ENCODE measurements at regions not wholly inside any gene's neighbourhood (a gene's known extent, or its start where the extent isn't known, plus 50 kb on each side); places are given as distances from the start of the nearest gene placed in this dataset.

DNA sequence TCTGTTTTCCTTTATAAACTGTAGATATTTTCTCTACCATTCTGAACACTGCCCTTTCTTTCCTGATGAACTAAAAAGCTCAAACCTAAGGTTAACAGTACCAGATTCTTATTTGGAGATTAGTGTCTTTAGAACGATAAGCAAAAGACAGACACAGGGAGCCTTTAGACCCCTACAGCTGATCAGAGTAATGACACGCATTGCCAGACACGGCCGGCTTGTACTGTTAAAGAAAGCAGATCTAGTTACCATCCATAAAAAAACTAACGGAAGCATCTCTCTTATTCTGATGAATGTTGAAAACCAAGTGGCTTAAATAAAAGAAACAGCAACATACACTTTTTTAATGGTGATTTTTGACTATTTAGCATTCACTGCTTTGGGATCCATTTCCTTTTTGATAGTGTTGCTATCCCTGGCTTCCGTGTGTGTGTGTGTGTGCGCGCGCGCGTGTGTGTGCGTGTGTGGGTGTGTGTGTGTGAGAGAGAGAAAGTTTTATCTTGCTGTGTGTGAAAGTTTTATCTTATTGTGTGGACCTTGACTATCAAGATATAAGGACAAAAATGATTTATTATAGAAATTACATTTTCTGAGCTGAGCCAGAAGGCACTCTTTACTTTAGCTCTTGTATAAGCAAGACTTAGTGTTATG is 95.6 kb upstream of the SLC35B3 start:
- no peak for DNase-seq (ENCODE audit: low read depth)

DNA sequence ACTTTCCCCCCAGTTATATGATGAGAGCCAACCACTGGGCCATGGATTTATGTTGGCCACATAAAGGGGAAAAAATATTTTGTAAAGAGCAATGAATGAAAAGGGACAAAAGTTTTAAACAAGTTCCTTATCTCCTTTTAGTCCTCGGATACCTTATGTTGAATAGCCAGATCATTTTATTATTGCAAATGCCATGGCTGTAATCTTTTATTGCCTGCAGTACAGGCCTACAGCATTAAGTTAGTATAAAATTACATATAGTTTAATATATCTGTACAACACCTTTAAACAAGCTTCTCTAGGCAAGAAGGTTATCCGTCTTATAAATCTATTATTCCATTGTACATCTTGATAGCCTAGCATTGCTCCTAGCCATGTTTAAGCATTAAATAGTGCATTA is 93.9 kb upstream of the SLC35B3 start:
- no peak for DNase-seq (ENCODE audit: low read depth)

- no peak for DNase-seq (ENCODE audit: low read depth)
Measured at GRCh38 chr6:8527818-8528217, 92.5 kb upstream of the SLC35B3 start.

DNA sequence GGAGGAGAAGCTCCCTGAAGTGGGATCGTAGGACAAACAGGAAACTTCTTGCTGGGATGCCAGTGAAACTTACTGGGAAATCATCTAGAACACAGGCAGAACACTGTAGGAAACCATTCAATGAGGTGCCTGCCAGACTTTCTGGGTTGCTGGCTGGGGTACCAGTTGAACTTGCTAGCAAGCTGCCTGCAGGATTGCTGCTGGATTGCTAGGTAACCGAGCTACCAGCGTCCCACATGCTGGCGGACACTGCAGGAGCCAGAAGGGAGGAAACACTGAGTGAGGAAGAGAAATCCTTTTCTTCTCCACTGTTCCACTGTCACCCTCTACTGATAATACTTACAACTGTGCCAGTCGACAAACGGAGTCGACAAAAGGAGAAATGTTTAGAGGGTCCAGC is 91.3 kb upstream of the SLC35B3 start:
- DNase-seq (ENCODE audit: low read depth): no peak

GRCh38 chr6:8525370-8525769 is 90.0 kb upstream of the SLC35B3 start:
- no peak for DNase-seq (ENCODE audit: low read depth)

GRCh38 chr6:8513174-8513573 is 77.8 kb upstream of the SLC35B3 start:
- no peak for DNase-seq (ENCODE audit: low read depth)

DNA sequence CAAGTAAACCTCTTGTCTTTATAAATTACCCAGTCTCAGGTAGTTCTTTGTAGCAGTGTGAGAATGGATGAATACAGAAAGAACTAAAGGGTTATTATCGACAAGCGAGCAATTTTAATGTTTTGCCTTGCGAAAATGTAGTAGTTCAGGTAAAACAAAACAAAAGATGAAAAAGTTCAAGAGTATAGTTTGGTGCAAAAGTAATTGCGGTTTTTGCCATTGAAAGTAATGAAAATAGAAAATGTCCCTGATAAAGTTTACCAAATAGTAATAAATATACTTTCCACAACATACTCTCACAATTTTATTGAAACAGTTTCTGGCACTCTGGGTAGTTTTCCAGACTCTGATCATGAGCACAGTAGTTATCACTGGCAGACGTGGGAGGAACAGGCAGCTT is 71.9 kb upstream of the SLC35B3 start:
- no peak for DNase-seq (ENCODE audit: low read depth)

DNA sequence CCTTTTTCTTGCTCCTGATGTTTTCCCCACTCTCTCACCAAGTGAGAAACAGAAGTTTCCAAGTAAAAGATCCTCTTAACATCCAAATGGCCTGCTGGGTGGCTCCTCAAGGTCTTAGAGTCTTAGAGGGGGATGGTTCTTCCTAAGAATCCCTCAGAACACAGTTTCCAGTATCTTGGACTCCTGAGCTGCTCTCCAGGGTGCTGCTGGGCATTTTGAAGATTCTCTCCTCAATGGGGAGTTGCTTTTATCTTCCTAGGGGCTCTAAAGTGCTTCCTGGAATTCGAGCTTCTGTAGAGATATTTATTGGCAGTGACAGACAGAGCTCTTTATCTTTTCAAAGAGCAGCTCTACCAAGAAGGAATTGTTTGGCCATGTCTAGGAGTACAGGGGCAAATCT is 70.8 kb upstream of the SLC35B3 start:
- peak; percentile 1 for DNase-seq (ENCODE audit: low read depth)

DNA sequence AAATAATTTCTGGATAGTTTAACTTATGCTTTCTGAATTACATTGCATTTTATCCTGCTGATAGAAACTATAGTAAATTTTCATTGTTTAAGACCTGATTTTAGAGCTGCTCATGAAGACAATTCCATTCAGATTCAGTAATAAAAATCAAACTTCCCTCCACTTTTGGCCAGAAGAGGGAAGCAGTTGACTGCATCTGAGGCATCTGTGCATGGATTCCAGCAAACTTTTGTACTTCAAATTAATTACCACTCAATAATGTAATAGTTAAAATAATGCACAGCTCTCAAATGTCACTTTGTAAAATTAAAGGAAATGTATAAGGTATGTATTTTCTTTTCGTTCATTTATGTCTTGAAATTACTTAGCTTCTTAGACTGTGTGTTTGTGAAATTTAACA is 64.2 kb upstream of the SLC35B3 start:
- DNase-seq (ENCODE audit: low read depth): peak; percentile 17

GRCh38 chr6:8494730-8495129 is 59.4 kb upstream of the SLC35B3 start:
- no peak for DNase-seq (ENCODE audit: low read depth)

DNA sequence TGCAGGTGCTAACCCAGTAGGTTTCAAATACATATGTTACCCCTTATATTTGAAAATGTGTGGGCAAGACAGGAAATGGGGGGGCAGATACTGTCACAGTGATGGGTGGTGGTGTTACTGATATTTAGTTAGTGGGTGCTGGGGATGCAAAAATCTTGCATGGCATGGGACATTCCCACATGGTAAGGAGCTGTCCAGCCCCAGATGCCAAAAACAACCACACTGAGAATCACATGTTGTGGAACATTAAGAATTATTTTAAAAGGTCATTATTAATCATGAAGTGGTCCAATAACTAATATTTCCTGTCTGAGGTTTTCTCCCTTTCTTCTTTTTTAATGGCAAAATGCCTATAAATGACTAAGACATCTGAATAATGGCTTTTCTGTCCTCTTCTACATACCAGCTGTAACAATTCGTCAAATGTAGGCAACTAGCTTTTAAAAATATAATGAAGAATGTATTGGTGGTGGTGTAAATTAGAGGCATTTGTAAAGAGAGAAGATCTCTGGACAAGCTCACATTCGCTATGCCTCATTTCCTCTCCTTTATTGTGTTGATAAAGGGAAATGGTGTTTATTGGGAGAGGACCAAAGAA is 57.3 kb upstream of the SLC35B3 start:
- DNase-seq (ENCODE audit: low read depth): no peak

All from iris pigment epithelial cell (primary cell).